HG03103 (cell line): ENCODE measurements at regions not wholly inside any gene's neighbourhood (a gene's known extent, or its start where the extent isn't known, plus 50 kb on each side); places are given as distances from the start of the nearest gene placed in this dataset.

ENCODE experiments used
- ATAC-seq: cut with Tn5 transposase; IDR thresholded peaks from one replicate; pipeline ENCODE4 v1.9.1; 2021; ENCODE audit warnings: low read depth; ENCODE audit not compliant: unreplicated experiment

DNA sequence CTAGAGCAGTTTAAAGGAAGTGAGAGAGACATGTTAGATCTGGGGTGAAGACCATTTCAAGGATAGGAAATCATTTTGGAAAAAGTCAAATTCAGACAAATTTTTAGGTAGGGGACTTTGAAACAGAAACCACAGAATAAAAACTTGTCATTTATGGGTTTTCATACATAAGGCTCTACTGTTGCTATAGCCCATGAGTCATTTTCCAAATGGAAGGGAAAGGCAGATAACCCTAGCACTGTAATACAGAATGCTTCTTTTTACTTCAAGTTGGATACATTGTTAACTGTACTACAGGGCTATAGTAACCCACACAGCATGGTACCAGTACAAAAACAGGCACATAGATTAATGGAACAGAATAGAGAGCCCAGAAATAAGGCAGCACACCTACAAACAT lies 455.4 kb downstream of the EBF1 start:
- ATAC-seq: no peak

DNA sequence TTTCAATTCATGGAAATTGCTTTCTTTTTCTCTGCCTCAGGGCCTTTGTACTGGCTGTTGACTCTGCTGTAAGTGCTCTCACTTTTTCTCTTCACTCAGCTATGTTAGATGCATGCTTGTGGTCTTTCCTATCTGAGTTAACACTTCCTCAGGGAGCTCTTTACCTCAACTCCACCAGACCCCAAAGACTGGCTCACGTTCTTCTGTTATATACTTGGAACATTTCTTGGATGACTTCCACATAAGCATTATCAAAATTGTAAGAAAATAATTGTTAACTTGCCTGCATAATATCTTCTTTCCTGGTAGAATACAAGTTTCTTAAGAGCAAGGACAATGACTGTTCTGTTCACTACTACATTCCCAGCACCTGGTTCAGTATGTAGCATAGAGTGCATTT lies 455.9 kb downstream of the EBF1 start:
- ATAC-seq: no peak

DNA sequence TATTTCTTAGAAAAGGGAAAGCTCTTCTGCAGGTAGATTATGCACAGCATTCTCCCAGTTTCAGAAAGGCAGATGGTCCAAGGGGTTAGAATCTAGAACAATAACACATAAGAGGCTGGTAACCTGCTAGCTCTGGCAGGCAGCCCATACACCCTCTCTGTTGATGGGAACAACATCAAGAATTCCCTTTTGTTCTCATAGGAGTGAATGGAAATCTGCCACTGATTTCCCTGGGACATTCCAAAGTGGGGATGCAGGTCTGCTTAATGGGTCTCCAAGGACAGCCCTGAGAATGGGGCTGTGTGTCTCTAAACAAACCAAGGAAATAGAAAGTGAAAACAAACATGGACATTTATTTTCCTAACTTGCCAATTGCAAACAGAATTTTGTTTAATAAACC lies 456.8 kb downstream of the EBF1 start:
- ATAC-seq: no peak

DNA sequence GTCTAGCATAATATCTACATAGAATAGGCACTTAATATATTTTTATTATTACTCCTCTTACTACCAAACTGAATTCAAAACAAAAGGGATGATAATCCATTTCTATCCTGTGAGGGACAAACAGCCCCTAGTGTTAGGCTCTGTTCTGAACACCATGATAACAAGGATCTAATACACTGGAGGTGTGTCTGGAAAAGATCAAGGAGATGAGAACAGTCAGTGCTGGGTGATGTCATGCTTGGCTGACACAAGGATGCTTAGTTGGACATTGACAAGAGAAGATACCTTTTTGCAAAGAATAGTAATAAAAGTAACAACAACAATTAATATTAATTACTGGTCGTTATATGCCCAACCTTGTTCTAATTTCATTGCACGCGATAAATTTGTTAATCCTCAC lies 458.7 kb downstream of the EBF1 start:
- no peak for ATAC-seq

DNA sequence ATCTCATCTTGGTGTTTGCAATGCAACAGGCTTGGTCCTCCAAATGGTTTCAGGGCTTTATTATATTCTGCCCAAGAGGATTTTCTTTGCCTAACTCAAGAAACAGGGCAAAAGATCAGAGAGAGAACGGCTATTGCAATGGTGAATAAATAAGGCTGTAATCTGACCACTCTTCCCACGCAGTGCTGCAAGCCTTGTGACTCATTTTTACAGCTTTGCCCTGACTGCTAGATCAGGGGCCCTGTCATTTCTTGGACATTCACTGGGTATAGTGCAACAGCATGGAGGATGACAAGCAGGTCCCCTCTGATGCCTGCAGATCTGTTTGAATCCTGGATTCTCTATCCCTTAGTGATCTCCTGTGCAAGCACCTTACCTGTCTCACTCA lies 459.1 kb downstream of the EBF1 start:
- ATAC-seq: no peak

DNA sequence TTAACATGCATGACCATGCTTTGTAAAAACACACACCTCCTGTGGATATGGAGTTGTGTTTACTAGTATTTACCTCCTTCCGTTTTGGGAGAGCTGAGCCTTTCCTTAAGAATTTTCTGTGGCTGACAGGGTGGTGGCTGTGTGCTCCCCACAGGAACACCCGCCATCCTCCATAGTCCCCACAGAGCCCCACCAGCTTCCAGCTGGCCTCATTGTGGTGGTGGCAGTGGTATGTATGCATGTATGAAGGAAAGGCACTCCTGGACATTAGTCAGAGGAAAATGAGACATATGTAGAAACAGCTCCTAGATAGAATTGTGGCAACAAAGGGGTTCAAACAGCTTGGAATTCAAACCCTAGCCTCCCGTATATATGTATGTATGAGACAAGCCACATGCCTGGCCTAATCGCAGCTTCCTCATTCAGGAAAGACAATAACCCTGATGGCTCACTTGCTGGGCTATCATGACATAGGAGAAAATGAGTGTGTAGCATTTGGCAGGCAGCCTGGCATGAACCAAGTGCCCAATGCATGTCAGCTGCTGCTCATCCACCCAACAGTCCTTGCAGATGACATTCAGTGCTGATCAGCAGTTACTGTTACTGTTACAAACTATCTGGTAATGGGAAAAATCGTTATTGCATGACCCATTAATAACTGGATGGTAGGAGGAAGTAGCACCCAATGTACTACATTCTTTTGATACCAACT lies 459.7 kb downstream of the EBF1 start:
- no peak for ATAC-seq

DNA sequence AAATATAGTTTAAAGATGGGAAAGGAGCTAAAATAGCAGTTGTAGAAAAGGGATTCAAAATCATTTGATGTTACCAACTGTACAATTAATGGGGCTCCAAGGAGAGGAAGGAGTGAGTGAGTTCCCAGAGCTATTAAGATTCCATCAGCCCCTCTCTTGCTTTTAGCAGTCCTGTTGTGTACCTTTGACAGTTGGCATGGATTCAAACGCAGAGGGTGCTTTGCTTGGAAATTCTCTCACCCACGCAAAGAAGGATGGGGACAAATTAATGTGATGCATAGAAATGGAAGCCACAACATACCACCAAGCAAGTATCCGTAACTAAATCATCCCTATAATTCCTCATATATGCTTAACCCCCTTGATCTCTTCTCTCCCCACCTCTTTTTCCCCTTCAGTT lies 461.3 kb downstream of the EBF1 start:
- ATAC-seq: no peak

DNA sequence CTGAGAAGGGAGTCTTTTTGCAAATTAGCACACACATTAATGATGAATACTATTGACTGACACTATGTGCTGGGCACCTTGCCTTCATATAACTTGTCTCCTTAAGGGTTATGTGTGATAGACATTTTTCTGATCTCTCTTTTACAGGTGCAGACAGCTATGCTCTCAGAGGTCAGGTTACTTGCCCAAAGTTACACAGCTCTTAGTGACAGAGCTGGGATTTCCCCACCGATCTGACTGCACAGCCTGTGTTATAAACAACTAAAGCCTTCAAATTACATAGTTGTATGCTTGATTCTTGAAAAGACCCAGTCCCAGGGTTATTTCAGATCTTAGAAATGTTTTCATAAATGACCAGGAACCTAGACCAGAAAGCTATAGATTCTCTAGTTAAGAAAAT lies 462.7 kb downstream of the EBF1 start:
- no peak for ATAC-seq

DNA sequence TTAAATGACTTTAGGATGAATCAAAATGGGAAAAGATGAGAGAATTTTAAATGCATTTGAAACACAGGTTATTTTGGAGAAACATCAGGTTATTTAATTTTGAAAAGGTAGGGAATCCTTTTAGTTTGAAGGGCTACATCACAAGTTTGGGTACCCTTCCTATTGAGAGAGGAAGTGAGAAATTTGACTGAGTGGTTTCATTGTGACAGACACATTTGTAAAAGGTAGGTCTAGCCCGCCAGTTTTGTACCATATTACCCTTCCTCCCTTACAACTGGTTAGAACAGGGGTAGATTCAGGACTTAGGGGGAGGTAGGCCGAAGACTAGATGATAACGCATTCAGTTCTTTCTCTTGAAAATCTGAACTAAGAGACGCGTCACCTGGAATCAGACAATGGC lies 464.2 kb downstream of the EBF1 start:
- no peak for ATAC-seq

DNA sequence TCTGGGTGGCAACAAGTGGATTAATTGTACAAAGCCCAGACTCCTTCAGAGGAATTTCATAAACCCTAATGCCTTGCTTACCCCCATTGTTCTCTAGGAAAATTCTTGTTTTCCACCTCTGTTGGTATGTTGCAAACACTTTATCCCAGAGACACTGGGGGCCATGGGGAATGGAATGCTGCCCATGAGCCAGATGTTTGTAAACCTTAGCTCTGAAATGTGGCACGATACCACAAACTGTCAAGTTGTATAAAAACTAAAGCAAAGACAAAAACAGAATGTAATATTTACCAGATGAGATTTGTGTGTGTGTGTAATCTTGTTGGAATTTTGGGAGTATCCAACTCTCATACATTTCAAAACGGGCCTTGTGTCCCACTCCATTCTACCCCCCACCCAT lies 465.0 kb downstream of the EBF1 start:
- no peak for ATAC-seq

DNA sequence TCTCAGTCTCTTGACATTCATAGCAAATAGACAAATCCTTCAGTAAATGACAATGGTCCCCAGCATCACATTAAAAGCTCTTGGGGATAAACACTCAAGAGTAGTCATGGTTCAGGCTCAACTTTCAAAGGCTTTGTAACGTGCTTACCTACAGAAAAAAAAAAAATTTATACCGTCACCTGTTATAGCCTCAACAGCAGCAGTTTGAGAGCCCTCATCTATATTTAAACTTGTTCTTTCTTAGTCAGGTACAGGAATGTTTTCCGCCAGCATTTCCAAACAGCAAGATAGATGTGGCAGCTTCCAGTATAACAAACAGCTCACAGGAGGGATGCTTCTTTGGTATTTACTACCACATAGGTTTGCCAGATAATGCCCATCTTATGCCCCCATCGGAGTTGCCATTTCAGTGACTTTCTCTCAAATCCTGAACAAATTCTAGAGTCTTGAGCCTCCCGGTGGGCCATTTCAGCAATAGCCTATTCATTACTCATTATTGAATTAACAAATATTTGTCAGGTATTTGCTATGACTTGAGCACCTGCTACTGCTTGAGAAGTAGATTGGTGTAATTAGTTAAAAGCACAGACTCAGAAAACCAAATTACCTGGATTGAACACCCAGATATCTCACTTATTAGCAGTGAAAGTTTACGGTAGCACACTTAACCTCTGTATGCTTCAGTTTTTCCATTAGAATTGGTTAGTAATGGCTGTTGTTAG lies 470.0 kb downstream of the EBF1 start:
- no peak for ATAC-seq

DNA sequence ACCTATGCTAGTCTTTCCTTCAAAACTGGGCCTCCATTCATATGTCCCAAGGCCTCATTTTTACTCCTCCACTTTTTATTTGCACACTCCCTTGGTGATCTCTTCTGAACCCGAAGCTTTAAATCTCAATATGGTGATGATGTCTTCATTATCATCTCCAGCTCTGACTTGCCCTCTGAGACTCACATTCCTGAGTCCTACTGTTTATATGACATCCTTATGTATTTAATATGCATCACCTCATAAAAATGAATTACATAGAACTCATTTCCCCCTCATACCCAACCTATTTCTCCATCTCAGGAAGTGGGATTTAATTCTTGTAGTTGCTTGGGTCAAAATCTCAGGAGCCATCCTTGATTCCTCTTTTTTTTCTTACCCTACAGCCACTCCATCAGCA lies 473.0 kb downstream of the EBF1 start:
- ATAC-seq: no peak

DNA sequence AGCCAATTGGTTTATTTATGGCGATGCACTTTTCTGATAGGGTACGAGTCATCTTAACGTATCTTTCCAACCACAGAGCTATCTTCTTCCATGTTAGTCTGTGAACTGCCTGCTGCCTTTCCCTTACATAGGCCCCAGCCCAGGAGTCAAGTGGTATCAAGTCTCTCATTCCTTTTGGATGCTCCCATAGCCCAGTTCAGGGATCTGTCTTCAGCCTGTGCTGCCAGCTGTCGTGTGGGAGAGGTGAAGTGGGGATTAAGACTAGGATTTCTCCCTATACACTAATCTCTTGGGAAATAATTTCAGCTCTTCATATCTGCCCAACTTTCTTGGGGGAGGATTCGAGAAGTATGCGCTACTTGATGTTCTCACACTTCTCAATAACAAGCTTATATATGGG lies 475.7 kb downstream of the EBF1 start:
- no peak for ATAC-seq

DNA sequence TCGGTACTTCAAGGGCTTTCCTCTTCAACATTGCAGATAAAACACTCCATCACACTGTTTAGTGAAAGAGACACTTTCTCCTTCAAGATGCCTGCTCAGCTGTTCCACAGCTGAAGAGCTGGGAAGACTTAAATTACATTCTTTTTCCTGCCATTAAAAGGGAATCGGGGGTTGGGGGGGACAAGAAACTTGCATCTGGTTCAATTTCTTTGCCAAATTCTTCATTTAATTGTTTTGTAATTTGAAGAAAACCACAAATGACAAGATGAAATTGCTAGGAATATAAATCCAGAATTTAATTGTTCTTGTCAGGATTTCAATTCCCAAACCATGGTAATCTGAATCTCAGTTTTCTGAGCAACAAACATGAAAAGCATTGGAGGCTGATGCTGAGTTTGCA lies 478.3 kb downstream of the EBF1 start:
- ATAC-seq: no peak

DNA sequence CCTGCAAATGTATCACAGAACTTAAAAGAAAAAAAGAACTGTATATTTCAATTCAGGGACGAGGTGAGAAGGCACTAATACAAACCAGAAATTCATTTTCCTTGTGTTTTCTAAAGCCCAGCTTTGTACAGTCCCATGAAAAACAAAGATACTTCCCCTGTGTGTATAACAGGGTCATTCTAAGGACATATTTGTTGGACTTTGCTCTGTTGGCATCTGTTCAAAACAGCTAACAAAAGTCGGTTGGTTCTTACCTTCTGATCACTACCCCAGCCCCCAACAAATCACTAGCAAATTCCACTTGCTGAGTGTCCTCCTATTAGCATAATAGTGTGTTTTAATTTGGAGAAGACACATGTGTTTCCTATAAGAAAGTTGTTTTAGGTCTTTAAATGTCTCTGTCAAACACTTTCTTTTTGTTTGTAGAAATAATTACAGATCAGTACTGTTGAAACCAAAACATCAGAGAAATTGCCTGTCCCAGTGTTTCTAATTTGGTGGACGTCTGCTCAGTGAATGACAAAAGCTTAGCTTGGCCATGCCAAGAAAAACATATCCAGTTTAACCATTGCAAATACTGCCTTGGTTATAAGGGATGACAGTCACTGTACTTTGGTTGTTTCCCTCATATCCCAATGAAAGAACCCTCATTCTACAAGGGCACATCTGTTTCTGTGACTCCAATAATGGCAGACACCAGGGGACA lies 480.5 kb downstream of the EBF1 start:
- ATAC-seq: no peak

DNA sequence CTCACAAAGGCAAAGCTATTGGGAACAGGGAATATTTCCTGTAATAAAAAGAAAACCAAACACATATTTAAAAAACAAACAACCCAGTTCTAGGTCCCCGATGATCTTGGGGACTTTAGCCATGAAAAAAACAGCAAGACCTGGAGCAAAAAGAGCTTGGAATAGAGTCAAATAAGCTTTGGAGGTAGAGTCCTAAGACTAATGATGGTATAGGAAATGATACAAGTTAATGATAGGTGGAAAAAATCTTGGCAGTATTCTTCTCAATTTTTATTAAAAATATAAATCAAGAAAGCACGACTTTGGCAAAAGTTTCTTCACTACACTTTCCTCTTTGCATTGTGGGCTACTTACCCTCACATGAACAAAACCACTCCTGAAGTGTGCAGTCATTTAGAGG lies 481.5 kb downstream of the EBF1 start:
- no peak for ATAC-seq

DNA sequence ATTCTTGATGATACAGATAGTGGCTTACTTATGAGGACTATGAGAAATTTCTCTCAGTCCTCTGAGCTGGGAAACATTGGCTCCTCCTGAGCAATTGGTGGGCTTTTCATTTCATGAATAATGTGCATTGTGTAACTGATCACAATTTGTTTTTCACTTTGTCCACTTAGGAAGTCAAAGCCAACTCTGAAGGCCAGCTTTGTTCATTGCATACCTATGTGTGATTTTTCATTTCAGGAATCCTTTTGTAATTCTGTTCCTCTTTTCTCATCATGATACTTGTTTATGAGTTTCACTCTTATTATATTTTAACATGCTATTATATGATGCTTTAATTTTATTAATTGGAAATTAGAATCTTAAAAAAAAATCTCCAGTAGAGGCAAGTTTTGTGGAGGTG lies 483.0 kb downstream of the EBF1 start:
- no peak for ATAC-seq

DNA sequence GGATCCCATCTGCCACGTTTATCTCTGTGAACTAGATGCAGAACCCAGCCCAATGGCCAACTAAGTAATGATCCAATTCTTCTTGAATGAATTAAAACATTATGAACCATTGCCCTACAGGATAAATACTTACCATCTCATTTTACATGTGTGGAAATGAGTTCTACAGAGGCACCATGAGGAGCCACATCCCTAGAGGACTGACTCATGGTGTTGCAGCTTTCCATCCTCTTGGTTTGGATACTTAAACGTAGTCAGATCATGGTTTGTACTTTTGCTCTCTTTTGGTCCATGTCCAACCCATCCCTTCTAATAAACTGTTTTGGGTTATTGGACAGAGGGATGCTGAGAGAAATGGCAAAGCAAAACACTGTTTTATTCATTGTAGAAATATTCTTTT lies 484.8 kb downstream of the EBF1 start:
- ATAC-seq: no peak

DNA sequence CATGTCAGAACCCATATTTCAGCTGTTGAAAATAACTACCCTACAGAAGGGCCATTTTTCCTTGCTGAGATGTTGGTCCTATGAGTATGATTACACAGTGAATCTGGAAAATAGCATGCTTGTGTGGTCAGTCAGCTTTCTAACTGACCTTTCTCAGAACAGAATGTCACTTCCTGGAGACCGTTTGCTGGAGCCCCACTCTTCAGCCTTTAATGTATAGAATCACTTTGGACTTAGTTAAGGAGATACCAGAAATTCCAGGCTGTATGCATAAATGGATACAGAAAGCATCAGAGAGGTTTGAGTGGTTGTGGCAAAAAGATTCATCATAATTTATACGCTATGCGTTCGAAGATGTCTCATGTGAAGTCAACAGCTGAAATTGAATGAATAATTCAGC lies 488.1 kb downstream of the EBF1 start:
- ATAC-seq: no peak

DNA sequence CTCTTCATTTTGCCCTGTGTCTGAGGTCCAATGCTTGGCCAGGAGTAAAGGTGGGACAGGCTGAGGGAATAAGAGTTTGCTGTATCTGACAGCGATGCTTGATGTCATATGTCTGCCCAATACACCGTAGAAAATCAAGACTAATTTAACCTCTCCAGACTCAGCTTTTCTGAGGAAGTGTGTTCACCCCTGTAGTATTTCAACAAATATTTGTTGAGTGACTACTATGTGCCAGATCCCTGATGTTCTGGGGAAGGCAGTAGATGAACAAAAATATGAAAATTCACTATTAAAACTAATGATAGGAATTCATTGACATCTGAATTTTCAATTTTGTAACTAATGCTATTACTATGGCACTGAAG lies 489.7 kb downstream of the EBF1 start:
- no peak for ATAC-seq

DNA sequence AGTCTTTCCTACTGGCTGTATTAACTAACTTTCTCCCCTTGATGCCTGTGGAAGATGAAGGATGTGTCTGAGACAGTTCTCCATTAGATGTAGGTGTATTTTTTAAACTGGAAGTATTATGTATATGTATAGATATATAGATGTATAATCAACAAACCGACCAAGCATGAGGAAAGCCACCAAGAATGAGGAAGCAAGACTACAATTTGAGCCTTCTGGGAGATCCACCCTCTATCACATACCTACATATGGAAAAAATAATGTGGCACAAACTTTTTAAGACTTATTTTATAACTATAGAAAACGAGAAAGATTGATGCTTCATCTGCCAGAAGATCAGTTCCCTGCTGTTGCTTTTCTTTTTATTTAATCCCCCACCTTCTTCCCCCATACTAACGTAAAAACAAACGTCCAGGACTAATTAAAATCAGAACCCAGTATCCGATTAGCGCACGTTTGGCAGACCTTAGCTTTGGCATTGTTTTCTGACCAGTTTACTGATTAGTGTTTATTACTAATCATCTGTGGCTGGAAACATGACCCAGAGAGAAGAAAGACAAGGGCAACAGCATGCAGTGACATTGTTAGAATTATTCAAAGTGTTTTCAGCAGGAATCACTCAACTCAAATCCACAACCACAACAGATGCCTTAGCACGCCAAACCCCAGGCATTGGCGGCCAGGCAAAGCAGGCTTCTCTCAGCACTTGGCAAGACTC lies 490.2 kb downstream of the EBF1 start:
- no peak for ATAC-seq
